ENCODE measurements at regions not wholly inside any gene's neighbourhood (a gene's known extent, or its start where the extent isn't known, plus 50 kb on each side); places are given as distances from the start of the nearest gene placed in this dataset.

DNA sequence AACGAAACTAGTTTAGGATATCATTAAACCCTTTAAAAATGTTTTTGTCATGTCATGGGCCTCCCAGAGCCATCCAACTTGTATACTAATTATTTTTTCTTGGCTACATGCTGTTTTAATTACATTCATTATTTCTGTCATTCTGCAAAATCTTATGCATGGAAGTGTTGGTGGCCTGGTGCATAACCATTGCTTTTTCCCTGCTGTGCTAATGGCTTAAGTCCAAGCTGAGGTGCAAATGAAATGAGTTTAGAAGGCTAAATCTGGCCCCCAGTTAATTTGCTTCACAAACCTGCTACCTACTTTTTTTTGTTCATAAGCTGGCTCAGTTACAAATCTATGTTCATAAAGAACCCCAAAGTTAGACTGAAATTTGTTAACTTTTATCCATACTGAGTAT, 1249.9 kb downstream of the EPHA7 start:
- Histone ChIP-seq H3K9me3 (no peaks in the 10 kb centered on the region), H3K36me3 (no peaks in the 10 kb centered on the region), H3K27ac (no peak overlapping the region), H3K27me3 (no peaks in the 10 kb centered on the region), H3K4me3 (no peak overlapping the region), H3K4me1 (no peaks in the 10 kb centered on the region)
- no peak for DNase-seq (ENCODE audit: low spot score in 2 of 2)
- intact Hi-C loops (cut with DNase I; ENCODE audit: low total_unique reads) = no loop called here
- TF ChIP-seq, protein P1, sequence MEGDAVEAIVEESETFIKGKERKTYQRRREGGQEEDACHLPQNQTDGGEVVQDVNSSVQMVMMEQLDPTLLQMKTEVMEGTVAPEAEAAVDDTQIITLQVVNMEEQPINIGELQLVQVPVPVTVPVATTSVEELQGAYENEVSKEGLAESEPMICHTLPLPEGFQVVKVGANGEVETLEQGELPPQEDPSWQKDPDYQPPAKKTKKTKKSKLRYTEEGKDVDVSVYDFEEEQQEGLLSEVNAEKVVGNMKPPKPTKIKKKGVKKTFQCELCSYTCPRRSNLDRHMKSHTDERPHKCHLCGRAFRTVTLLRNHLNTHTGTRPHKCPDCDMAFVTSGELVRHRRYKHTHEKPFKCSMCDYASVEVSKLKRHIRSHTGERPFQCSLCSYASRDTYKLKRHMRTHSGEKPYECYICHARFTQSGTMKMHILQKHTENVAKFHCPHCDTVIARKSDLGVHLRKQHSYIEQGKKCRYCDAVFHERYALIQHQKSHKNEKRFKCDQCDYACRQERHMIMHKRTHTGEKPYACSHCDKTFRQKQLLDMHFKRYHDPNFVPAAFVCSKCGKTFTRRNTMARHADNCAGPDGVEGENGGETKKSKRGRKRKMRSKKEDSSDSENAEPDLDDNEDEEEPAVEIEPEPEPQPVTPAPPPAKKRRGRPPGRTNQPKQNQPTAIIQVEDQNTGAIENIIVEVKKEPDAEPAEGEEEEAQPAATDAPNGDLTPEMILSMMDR (IDR thresholded peaks at IDR 0.05) = no peak
- no peak for TF ChIP-seq POLR2AphosphoS5 (IDR thresholded peaks at IDR 0.05)
- no peak for TF ChIP-seq POLR2A (IDR thresholded peaks at IDR 0.05)

DNA sequence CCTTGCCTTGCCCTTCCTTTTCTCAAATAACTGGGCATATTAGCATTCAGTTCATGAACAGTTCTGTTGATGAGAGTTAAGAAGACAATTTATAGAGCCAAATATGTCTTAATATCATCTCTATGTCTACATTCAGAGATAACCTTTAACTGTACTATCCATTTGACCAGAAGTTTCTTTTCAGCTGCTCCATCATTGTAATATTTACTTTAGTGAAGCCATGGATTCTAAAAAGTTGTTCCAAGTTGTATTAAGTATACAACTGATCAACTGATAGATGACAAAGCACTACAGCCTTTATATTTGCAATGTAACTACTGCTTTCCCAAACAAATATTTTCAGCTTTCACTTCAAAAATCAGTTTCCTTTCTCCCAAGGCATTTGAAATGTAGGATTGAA, 1252.7 kb downstream of the EPHA7 start:
- H3K4me1 ChIP-seq = no peaks in the 10 kb centered on the region
- H3K27me3 ChIP-seq = no peaks in the 10 kb centered on the region
- TF ChIP-seq POLR2AphosphoS5 (IDR thresholded peaks at IDR 0.05) (no peak), POLR2A (IDR thresholded peaks at IDR 0.05) (no peak)
- TF ChIP-seq, protein P1 (IDR thresholded peaks at IDR 0.05) = no peak
- no peak overlapping the region for H3K4me3 ChIP-seq
- no peaks in the 10 kb centered on the region for H3K36me3 ChIP-seq
- no peak overlapping the region for H3K27ac ChIP-seq
- intact Hi-C loops (cut with DNase I; ENCODE audit: low total_unique reads) = no loop called here
- H3K9me3 ChIP-seq = no peaks in the 10 kb centered on the region
- no peak for DNase-seq (ENCODE audit: low spot score in 2 of 2)

DNA sequence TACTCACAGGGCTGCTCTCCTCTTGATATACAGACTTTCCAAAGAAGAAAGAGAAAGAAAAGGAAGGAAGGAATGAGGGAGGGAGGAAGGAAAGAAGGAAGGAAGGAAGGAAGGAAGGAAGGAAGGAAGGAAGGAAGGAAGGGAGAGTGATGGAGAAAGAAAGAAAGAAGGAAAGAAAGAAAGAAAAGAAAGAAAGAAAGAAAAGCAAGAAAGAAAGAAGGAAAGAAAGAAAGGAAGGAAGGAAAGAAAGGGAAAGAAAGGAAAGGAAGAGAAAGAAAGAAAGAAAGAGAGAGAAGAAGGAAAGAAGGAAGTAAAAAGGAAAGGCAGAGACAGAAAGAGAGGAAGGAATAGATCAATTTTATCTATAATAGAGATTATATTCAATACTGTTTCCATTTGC, 1257.4 kb downstream of the EPHA7 start:
- intact Hi-C loops (cut with DNase I; ENCODE audit: low total_unique reads) = no loop called here
- DNase-seq (ENCODE audit: low spot score in 2 of 2) = no peak
- no peaks in the 10 kb centered on the region for H3K27me3 ChIP-seq

DNA sequence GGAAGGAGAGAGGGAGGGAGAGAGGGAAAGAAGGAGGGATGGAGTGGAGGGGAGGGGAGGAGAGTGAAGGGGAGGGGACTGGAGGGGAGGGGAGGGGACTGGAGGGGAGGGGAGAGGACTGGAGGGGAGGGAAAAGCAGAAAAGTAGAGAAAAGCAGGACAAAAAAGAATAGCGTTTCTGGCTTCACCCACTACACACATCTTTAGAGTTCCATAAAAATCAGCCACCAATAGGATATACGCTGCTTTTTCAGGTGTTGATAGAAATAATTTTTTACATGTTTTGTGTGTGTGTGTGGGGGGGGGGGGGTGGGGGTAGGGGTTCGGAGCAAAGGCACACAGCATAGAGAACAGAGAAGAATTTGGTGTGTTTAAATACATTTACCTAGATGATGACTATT, 1259.1 kb downstream of the EPHA7 start:
- TF ChIP-seq, protein P1 (IDR thresholded peaks at IDR 0.05) = no peak
- TF ChIP-seq POLR2A (IDR thresholded peaks at IDR 0.05) (no peak), POLR2AphosphoS5 (IDR thresholded peaks at IDR 0.05) (no peak)
- Histone ChIP-seq H3K9me3 (no peaks in the 10 kb centered on the region), H3K4me3 (no peak overlapping the region), H3K36me3 (no peaks in the 10 kb centered on the region), H3K27me3 (no peaks in the 10 kb centered on the region), H3K27ac (no peak overlapping the region), H3K4me1 (no peaks in the 10 kb centered on the region)
- DNase-seq (ENCODE audit: low spot score in 2 of 2) = no peak
- intact Hi-C loops (cut with DNase I; ENCODE audit: low total_unique reads) = no loop called here

More for the DNA sequence above, 1257.4 kb downstream of the EPHA7 start:
- Histone ChIP-seq H3K27ac (no peak overlapping the region), H3K36me3 (no peaks in the 10 kb centered on the region), H3K4me3 (no peak overlapping the region), H3K9me3 (no peaks in the 10 kb centered on the region), H3K4me1 (no peaks in the 10 kb centered on the region)
- TF ChIP-seq, protein P1 (IDR thresholded peaks at IDR 0.05) = no peak
- no peak for TF ChIP-seq POLR2A (IDR thresholded peaks at IDR 0.05)

DNA sequence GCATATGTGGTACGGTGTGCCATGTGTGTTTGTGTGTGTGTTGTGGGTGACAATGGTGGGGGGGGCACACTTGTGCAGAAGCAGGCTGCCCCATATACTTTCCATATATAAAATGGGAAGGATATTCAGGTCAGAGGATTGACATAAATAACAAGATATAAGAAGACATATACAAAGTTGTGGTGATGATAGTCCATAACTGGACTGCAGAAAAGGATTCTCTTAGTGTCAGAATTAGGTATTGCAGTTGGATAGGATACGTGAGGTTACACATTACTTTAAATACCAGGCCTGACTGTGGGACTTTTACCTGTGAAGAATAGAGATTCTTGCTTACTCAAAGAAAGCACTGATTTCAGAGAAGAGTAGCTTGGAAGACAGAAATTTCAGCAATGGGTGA, 1260.3 kb downstream of the EPHA7 start:
- TF ChIP-seq POLR2A (IDR thresholded peaks at IDR 0.05) (no peak), POLR2AphosphoS5 (IDR thresholded peaks at IDR 0.05) (no peak)
- TF ChIP-seq, protein P1 (IDR thresholded peaks at IDR 0.05) = no peak
- H3K36me3 ChIP-seq = no peaks in the 10 kb centered on the region
- no peaks in the 10 kb centered on the region for H3K9me3 ChIP-seq
- H3K4me3 ChIP-seq = no peak overlapping the region
- no peaks in the 10 kb centered on the region for H3K4me1 ChIP-seq
- H3K27ac ChIP-seq = no peak overlapping the region
- intact Hi-C loops (cut with DNase I; ENCODE audit: low total_unique reads) = no loop called here
- no peaks in the 10 kb centered on the region for H3K27me3 ChIP-seq
- no peak for DNase-seq (ENCODE audit: low spot score in 2 of 2)

Measured in breast epithelium (tissue), 4 donors.